OCI-LY1 (cell line): ENCODE measurements at regions not wholly inside any gene's neighbourhood (a gene's known extent, or its start where the extent isn't known, plus 50 kb on each side); places are given as distances from the start of the nearest gene placed in this dataset.

Source experiments
- EZH2 ChIP-seq: fragments of 200-600 bp; sonication (generic), shearing (Covaris generic); IDR thresholded peaks from 2 replicates; pipeline ENCODE4 v1.8.0; 2017; ENCODE audit warnings: borderline replicate concordance, mixed run types, mild to moderate bottlenecking, antibody characterized with exemption, low read length, moderate library complexity, mixed read lengths
- TF ChIP-seq, protein P1 (sequence below): fragments of 200-600 bp; sonication (generic), shearing (Covaris generic); IDR thresholded peaks from 2 replicates; pipeline ENCODE4 v1.5.1; 2017; ENCODE audit warnings: mild to moderate bottlenecking, antibody characterized with exemption, low read length, moderate library complexity, mixed read lengths

DNA sequence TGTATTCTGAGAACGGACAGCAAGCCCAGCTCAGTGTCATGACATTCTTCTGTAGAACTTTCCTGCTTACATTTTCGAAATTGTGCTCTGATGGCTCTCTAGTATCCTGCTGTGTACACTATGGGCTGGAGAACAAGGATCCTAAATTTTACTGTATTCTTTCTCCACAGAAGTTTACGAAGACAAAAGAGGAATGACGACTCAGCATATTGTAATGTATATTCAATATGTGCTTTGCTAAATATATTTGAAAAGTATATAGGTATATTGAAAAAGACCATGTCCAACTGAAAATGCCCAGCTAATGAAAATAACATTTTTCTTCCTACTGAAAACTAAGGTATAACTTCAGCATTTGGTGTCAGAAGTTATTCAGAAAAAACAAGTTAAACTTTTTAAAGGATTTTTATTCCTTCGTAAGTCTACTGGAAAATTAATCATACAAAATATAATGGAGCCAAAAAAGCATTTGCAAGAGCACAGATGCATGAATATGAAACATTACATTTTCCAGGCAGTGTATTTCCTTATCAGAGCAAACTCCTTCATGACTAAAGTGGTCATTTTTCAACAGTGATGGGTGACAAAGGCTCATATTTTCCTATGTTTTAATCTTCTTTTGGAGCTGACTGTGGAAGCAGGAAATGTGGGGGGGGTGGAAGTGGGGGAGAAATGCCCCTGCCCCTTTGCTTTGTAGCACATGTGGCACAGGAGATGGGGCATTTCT is 143.8 kb upstream of the THUMPD2 start:
- TF ChIP-seq EZH2, result no peak
- TF ChIP-seq, protein P1, sequence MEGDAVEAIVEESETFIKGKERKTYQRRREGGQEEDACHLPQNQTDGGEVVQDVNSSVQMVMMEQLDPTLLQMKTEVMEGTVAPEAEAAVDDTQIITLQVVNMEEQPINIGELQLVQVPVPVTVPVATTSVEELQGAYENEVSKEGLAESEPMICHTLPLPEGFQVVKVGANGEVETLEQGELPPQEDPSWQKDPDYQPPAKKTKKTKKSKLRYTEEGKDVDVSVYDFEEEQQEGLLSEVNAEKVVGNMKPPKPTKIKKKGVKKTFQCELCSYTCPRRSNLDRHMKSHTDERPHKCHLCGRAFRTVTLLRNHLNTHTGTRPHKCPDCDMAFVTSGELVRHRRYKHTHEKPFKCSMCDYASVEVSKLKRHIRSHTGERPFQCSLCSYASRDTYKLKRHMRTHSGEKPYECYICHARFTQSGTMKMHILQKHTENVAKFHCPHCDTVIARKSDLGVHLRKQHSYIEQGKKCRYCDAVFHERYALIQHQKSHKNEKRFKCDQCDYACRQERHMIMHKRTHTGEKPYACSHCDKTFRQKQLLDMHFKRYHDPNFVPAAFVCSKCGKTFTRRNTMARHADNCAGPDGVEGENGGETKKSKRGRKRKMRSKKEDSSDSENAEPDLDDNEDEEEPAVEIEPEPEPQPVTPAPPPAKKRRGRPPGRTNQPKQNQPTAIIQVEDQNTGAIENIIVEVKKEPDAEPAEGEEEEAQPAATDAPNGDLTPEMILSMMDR, result no peak
